GM12891 (cell line): ENCODE measurements at regions not wholly inside any gene's neighbourhood (a gene's known extent, or its start where the extent isn't known, plus 50 kb on each side); places are given as distances from the start of the nearest gene placed in this dataset.

Experiments
- PAX5 ChIP-seq: IDR thresholded peaks from 2 replicates; pipeline ENCODE4 v1.6.1; 2011; ENCODE audit warnings: low read length, moderate library complexity, mild to moderate bottlenecking; ENCODE audit not compliant: insufficient read depth, severe bottlenecking
- POLR2A ChIP-seq: IDR thresholded peaks from 2 replicates; pipeline ENCODE4 v1.6.1; 2011; ENCODE audit warnings: low read depth, low read length, control low read depth
- POLR2AphosphoS5 ChIP-seq: IDR thresholded peaks from 2 replicates; pipeline ENCODE4 v1.6.1; 2011; ENCODE audit warnings: low read depth, low read length, control low read depth
- POU2F2 ChIP-seq: IDR thresholded peaks from 2 replicates; pipeline ENCODE4 v1.6.1; 2011; ENCODE audit warnings: low read depth, mild to moderate bottlenecking, control low read depth, low read length, moderate library complexity
- SPI1 ChIP-seq: IDR thresholded peaks from 2 replicates; pipeline ENCODE4 v1.6.1; 2011; ENCODE audit warnings: low read depth, low read length, control low read depth
- TAF1 ChIP-seq: IDR thresholded peaks from 2 replicates; pipeline ENCODE4 v1.6.1; 2011; ENCODE audit warnings: low read depth, low read length, control low read depth

DNA sequence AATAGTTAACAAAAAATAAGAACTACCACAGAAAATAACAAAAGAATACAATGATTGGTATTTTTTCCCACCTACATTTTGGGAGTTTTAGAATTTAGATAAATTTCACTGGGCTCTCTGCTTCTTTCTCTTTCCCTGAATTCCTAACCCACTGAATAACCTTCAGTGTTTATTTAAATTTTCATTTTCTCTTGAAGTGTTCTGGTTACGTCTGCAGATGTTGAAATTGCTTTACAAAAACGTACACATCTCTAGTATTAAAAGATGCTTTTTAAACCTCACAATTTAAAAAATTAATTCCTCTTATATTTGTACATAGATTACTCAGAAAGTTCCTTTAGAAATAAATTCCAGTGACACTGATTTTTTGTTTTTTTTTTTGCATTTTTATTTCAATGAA is 158.7 kb upstream of the TUT7 start:
- TF ChIP-seq POLR2AphosphoS5 (no peak), POLR2A (no peak), POU2F2 (no peak), TAF1 (no peak), SPI1 (no peak), PAX5 (no peak)
